Hepatocyte (in vitro differentiated cells): ENCODE measurements at regions not wholly inside any gene's neighbourhood (a gene's known extent, or its start where the extent isn't known, plus 50 kb on each side); places are given as distances from the start of the nearest gene placed in this dataset.

Experiments
- EZH2 ChIP-seq: fragments of 200-600 bp; sonication (generic); IDR thresholded peaks from 2 replicates; pipeline ENCODE4 v1.6.1; 2016; ENCODE audit warnings: antibody characterized with exemption, mild to moderate bottlenecking, borderline replicate concordance
- EZH2phosphoT487 ChIP-seq: fragments of 200-600 bp; sonication (generic); IDR thresholded peaks from one replicate; pipeline ENCODE4 v1.6.1; 2018; ENCODE audit warnings: antibody characterized with exemption, mild to moderate bottlenecking, low read depth, moderate library complexity; ENCODE audit not compliant: unreplicated experiment, severe bottlenecking
- TF ChIP-seq, protein P1 (sequence below): fragments of 200-600 bp; sonication (generic); IDR thresholded peaks from 2 replicates; pipeline ENCODE4 v1.5.1; 2016; ENCODE audit warnings: antibody characterized with exemption, mild to moderate bottlenecking; ENCODE audit not compliant: poor library complexity

DNA sequence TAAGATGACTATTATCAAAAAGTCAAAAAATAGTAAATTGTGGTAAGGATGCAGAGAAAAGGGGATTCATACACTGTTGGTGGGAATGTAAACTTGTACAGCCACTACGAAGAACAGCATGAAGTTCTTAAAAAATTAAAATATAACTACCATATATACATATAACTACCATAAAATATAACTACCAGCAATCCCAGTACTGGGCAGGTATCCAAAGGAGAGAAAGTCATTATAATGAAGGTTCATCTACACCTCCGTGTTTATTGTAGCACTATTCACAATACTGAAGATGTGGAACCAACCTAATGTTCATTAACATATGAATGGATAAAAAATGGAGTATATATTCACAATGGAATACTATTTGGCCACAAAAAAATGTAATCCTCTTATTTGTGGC is 360.9 kb upstream of the CT83 start:
- TF ChIP-seq, protein P1, sequence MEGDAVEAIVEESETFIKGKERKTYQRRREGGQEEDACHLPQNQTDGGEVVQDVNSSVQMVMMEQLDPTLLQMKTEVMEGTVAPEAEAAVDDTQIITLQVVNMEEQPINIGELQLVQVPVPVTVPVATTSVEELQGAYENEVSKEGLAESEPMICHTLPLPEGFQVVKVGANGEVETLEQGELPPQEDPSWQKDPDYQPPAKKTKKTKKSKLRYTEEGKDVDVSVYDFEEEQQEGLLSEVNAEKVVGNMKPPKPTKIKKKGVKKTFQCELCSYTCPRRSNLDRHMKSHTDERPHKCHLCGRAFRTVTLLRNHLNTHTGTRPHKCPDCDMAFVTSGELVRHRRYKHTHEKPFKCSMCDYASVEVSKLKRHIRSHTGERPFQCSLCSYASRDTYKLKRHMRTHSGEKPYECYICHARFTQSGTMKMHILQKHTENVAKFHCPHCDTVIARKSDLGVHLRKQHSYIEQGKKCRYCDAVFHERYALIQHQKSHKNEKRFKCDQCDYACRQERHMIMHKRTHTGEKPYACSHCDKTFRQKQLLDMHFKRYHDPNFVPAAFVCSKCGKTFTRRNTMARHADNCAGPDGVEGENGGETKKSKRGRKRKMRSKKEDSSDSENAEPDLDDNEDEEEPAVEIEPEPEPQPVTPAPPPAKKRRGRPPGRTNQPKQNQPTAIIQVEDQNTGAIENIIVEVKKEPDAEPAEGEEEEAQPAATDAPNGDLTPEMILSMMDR: no peak
- TF ChIP-seq EZH2: no peak
- no peak for TF ChIP-seq EZH2phosphoT487
